ENCODE measurements at regions not wholly inside any gene's neighbourhood (a gene's known extent, or its start where the extent isn't known, plus 50 kb on each side); places are given as distances from the start of the nearest gene placed in this dataset.

DNA sequence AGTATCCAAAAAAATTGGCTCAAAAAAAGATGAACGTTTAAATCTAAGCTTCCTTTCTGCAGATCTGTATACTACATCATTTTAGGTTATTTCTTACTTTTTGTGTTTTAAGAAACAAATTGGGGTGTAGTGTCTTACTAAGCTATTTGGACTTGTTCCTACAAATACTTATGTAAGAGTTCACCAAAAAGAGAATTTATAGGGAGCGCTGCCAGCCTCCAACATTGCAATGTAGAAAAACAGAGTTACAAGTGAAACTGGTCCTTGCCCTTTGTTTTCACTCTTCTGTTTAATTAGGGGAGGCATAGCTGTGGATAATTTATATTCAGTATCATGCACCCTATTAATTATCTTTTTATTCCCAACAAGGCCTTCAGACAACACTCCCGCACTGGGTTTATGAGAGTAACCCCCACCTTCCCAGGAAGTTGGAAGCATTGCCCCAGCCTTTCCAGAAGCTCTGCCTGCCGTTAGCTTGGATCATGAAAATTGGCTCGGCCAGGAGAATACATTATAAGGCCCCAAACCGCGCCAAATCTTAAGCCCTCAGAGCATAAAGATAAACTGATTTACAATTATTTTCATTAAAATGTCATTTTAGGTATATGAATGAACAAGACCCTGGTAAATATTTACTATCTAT, 261.8 kb upstream of the KLF6 start:
- DNase-seq (no peak), ATAC-seq (no peak)
- intact Hi-C loops (cut with DNase I), result no loop called here
- Histone ChIP-seq H3K27me3 (ENCODE audit: low read depth) (no peaks in the 10 kb centered on the region), H3K27ac (no peak overlapping the region), H3K9me3 (peaks cover 3% of the 10 kb centered on the region), H3K36me3 (no peaks in the 10 kb centered on the region), H3K4me3 (no peak overlapping the region), H3K4me1 (peaks cover 10% of the 10 kb centered on the region)
- TF ChIP-seq, protein P1, sequence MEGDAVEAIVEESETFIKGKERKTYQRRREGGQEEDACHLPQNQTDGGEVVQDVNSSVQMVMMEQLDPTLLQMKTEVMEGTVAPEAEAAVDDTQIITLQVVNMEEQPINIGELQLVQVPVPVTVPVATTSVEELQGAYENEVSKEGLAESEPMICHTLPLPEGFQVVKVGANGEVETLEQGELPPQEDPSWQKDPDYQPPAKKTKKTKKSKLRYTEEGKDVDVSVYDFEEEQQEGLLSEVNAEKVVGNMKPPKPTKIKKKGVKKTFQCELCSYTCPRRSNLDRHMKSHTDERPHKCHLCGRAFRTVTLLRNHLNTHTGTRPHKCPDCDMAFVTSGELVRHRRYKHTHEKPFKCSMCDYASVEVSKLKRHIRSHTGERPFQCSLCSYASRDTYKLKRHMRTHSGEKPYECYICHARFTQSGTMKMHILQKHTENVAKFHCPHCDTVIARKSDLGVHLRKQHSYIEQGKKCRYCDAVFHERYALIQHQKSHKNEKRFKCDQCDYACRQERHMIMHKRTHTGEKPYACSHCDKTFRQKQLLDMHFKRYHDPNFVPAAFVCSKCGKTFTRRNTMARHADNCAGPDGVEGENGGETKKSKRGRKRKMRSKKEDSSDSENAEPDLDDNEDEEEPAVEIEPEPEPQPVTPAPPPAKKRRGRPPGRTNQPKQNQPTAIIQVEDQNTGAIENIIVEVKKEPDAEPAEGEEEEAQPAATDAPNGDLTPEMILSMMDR (IDR thresholded peaks at IDR 0.05), result no peak

DNA sequence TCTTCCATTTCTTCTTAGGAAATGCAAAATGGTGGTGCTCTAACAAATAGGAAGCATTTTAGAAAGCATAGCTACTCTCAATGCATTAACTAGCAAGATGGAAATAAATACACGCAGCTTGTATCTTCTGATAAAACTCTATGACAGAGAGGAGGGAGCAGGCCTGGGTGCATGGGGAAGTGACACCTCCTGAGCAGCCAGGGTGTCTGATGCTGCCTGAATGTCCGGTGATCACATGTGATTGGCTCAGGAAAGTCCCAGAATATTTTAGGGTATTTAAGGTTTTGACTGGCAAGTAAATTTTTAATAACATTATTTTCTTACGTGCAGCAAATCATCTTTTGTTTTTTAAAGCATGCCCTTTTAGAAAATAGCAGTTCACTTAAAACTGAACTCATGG, 261.0 kb upstream of the KLF6 start:
- TF ChIP-seq, protein P1 (IDR thresholded peaks at IDR 0.05), result no peak
- H3K4me1 ChIP-seq, result peaks cover 9% of the 10 kb centered on the region
- H3K36me3 ChIP-seq, result no peaks in the 10 kb centered on the region
- ATAC-seq (no peak), DNase-seq (no peak)
- H3K9me3 ChIP-seq, result peaks cover 10% of the 10 kb centered on the region
- no peaks in the 10 kb centered on the region for H3K27me3 ChIP-seq (ENCODE audit: low read depth)
- intact Hi-C loops (cut with DNase I), result no loop called here
- no peak overlapping the region for H3K27ac ChIP-seq
- no peak overlapping the region for H3K4me3 ChIP-seq

DNA sequence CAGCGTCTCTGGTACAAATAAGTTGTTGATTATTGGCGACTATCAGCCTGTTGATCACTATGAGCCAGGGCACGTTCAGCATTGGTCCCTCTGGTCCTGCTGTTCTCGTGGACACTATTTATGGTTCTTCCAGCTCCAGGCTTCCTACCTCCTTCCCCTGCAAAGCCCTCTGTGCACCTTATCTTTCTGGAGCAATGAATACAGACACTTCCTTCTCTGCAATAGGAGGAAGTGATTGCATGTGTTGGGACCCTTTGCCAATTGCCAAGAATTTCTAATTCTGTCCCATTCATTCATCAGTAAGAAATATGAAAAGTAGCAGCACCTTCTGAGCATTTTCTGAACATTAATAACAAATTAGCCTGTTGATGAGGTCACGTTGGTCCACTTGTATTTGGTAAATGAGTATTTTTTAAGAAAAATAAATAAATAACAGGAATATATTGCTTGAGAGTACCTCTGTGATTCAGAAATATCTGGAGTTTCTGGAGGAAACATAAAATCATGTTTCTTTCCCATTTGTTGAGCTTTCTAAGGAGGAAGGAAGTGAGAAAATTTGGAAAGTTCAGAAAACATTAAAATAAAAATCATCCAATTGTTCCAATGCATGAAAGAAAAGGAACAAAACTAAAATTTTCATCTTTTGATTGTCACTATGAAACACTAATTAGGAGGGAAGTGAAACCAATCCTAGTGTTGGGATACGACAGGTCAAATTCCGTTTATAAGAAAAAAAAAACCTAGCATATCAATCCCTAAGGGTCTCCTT, 259.1 kb upstream of the KLF6 start:
- TF ChIP-seq, protein P1 (IDR thresholded peaks at IDR 0.05), result no peak
- Histone ChIP-seq H3K27me3 (ENCODE audit: low read depth) (no peaks in the 10 kb centered on the region), H3K27ac (no peak overlapping the region), H3K4me1 (no peaks in the 10 kb centered on the region), H3K4me3 (no peak overlapping the region), H3K36me3 (no peaks in the 10 kb centered on the region), H3K9me3 (peaks cover 10% of the 10 kb centered on the region)
- intact Hi-C loops (cut with DNase I), result no loop called here
- DNase-seq (no peak), ATAC-seq (peak in 1 of 2 donors; percentile 44)

DNA sequence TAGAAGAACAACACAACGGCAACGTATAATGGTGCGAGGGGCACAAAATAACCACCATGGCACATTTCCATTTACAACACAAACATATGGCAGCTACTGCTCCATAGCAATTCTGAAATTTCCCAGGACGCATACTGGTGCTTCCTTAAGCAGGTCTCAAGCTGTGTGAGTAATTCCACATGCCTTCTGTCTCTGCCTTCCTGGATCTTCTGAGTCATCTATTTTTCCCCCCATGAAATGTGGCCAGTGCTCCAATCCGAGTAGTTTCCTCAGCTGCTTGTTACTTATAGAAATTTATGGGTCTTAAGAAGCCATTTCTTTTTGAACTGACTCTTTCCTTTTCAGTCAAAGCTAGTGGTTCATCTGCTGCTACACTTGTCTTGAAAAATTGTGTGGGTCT, 256.6 kb upstream of the KLF6 start:
- no peak for DNase-seq
- TF ChIP-seq, protein P1 (IDR thresholded peaks at IDR 0.05), result no peak
- intact Hi-C loops (cut with DNase I), result no loop called here

DNA sequence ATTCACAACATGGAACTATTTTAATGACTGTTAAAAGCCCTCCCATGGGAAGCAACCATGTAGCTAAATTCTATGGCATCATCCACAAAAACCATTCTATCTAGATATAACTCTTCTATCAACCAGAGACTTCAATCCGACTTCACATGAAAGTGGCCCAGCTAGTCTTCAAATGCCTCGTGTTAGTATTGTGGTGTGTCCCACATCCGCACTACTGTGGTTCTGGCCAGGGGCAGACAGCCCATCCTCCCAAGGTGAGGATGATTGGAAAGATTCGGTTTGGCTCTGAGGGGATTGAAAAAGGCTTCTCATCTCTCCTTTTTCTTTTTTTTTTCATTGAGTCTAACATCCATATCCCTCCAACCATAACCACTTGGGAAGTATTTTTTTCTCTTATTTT, 253.0 kb upstream of the KLF6 start:
- H3K4me1 ChIP-seq, result peaks cover 14% of the 10 kb centered on the region
- H3K36me3 ChIP-seq, result no peaks in the 10 kb centered on the region
- TF ChIP-seq, protein P1 (IDR thresholded peaks at IDR 0.05), result no peak
- no peak for ATAC-seq
- intact Hi-C loops (cut with DNase I), result no loop called here
- H3K4me3 ChIP-seq, result no peak overlapping the region
- DNase-seq, result no peak
- no peaks in the 10 kb centered on the region for H3K27me3 ChIP-seq (ENCODE audit: low read depth)
- H3K9me3 ChIP-seq, result peaks cover 10% of the 10 kb centered on the region
- H3K27ac ChIP-seq, result no peak overlapping the region

More for the DNA sequence above, 256.6 kb upstream of the KLF6 start:
- H3K27ac ChIP-seq, result no peak overlapping the region
- no peak overlapping the region for H3K4me3 ChIP-seq
- no peaks in the 10 kb centered on the region for H3K36me3 ChIP-seq
- no peak for ATAC-seq
- no peaks in the 10 kb centered on the region for H3K27me3 ChIP-seq (ENCODE audit: low read depth)
- H3K9me3 ChIP-seq, result peaks cover 10% of the 10 kb centered on the region
- H3K4me1 ChIP-seq, result no peaks in the 10 kb centered on the region

Measured in lower lobe of right lung (tissue), 2 donors.